Activated T-helper 2 cell treated with anti-CD3 and anti-CD28 coated beads, Interferon-gamma antibody, Interleukin-2, Interleukin-4, amounts not matched to agents 10 μg/mL and 5 μg/mL and 100 μg/mL, durations not matched to agents 14 hours and 24 hours and 36 hours (primary cell): ENCODE measurements at regions not wholly inside any gene's neighbourhood (a gene's known extent, or its start where the extent isn't known, plus 50 kb on each side); places are given as distances from the start of the nearest gene placed in this dataset.

ENCODE experiments used
- DNase-seq: peaks from one replicate; pipeline ENCODE4 v3.0.0; 2021; ENCODE audit warnings: low spot score
- H3K27ac Mint-ChIP-seq: one replicate; pipeline ENCODE4 v1.8.0; 2021; ENCODE audit warnings: mixed read lengths
- H3K27me3 Mint-ChIP-seq: one replicate; pipeline ENCODE4 v1.8.0; 2021; ENCODE audit warnings: low read depth, mixed read lengths
- H3K36me3 Mint-ChIP-seq: one replicate; pipeline ENCODE4 v1.8.0; 2021; ENCODE audit warnings: low read depth, mixed read lengths
- H3K4me1 Mint-ChIP-seq: one replicate; pipeline ENCODE4 v1.8.0; 2021; ENCODE audit warnings: low read depth, mixed read lengths
- H3K4me3 Mint-ChIP-seq: one replicate; pipeline ENCODE4 v1.8.0; 2021; ENCODE audit warnings: low read depth, mild to moderate bottlenecking, moderate library complexity, mixed read lengths
- H3K9me3 Mint-ChIP-seq: one replicate; pipeline ENCODE4 v1.8.0; 2021; ENCODE audit warnings: mixed read lengths
- intact Hi-C: fragments of 100-400 bp; cut with micrococcal nuclease; formaldehyde crosslinking; loops from one replicate; pipeline ENCODE4 v1.15.1; 2023

GRCh38 chr2:220422676-220423075 is 795.2 kb downstream of the SLC4A3 start:
- Mint-ChIP-seq H3K9me3 (no peaks in the 10 kb centered on the region), H3K4me1 (no peaks in the 10 kb centered on the region), H3K36me3 (no peaks in the 10 kb centered on the region), H3K4me3 (no peak overlapping the region), H3K27me3 (no peaks in the 10 kb centered on the region), H3K27ac (no peak overlapping the region)
- no peak for DNase-seq
- intact Hi-C loops, result no loop called here

GRCh38 chr2:220424561-220424960 is 797.1 kb downstream of the SLC4A3 start:
- intact Hi-C loops, result no loop called here
- Mint-ChIP-seq H3K4me3 (no peak overlapping the region), H3K9me3 (no peaks in the 10 kb centered on the region), H3K27me3 (no peaks in the 10 kb centered on the region), H3K27ac (no peak overlapping the region), H3K4me1 (no peaks in the 10 kb centered on the region), H3K36me3 (no peaks in the 10 kb centered on the region)
- DNase-seq, result no peak

- intact Hi-C loops, result no loop called here
- H3K4me1 Mint-ChIP-seq, result no peaks in the 10 kb centered on the region
- H3K27me3 Mint-ChIP-seq, result no peaks in the 10 kb centered on the region
- no peaks in the 10 kb centered on the region for H3K36me3 Mint-ChIP-seq
- DNase-seq, result no peak
- no peak overlapping the region for H3K4me3 Mint-ChIP-seq
- H3K9me3 Mint-ChIP-seq, result no peaks in the 10 kb centered on the region
- H3K27ac Mint-ChIP-seq, result no peak overlapping the region
Observed at GRCh38 chr2:220432645-220433044, 805.2 kb downstream of the SLC4A3 start.

- intact Hi-C loops, result no loop called here
- Mint-ChIP-seq H3K4me1 (no peaks in the 10 kb centered on the region), H3K27ac (no peak overlapping the region), H3K27me3 (no peaks in the 10 kb centered on the region), H3K4me3 (no peak overlapping the region), H3K9me3 (no peaks in the 10 kb centered on the region), H3K36me3 (no peaks in the 10 kb centered on the region)
- DNase-seq, result no peak
Observed at GRCh38 chr2:220433131-220433530, 805.7 kb downstream of the SLC4A3 start.

GRCh38 chr2:220434385-220434784 is 807.0 kb downstream of the SLC4A3 start:
- no peaks in the 10 kb centered on the region for H3K27me3 Mint-ChIP-seq
- no peak overlapping the region for H3K27ac Mint-ChIP-seq
- H3K4me1 Mint-ChIP-seq, result no peaks in the 10 kb centered on the region
- intact Hi-C loops, result no loop called here
- H3K4me3 Mint-ChIP-seq, result no peak overlapping the region
- no peak for DNase-seq
- no peaks in the 10 kb centered on the region for H3K9me3 Mint-ChIP-seq
- H3K36me3 Mint-ChIP-seq, result no peaks in the 10 kb centered on the region

- Mint-ChIP-seq H3K4me1 (no peaks in the 10 kb centered on the region), H3K27ac (no peak overlapping the region), H3K4me3 (no peak overlapping the region), H3K36me3 (no peaks in the 10 kb centered on the region), H3K9me3 (no peaks in the 10 kb centered on the region), H3K27me3 (no peaks in the 10 kb centered on the region)
- intact Hi-C loops, result no loop called here
- DNase-seq, result no peak
Observed at GRCh38 chr2:220437938-220438337, 810.5 kb downstream of the SLC4A3 start.

GRCh38 chr2:220440731-220441130 is 813.3 kb downstream of the SLC4A3 start:
- H3K27me3 Mint-ChIP-seq, result no peaks in the 10 kb centered on the region
- no peak overlapping the region for H3K27ac Mint-ChIP-seq
- no peak for DNase-seq
- intact Hi-C loops, result no loop called here
- no peak overlapping the region for H3K4me3 Mint-ChIP-seq
- no peaks in the 10 kb centered on the region for H3K36me3 Mint-ChIP-seq
- H3K4me1 Mint-ChIP-seq, result no peaks in the 10 kb centered on the region
- H3K9me3 Mint-ChIP-seq, result no peaks in the 10 kb centered on the region

GRCh38 chr2:220441404-220441803 is 814.0 kb downstream of the SLC4A3 start:
- intact Hi-C loops, result no loop called here
- Mint-ChIP-seq H3K27me3 (no peaks in the 10 kb centered on the region), H3K27ac (no peak overlapping the region), H3K36me3 (no peaks in the 10 kb centered on the region), H3K9me3 (no peaks in the 10 kb centered on the region), H3K4me1 (no peaks in the 10 kb centered on the region), H3K4me3 (no peak overlapping the region)
- no peak for DNase-seq

GRCh38 chr2:220442012-220442411 is 814.6 kb downstream of the SLC4A3 start:
- intact Hi-C loops, result no loop called here
- DNase-seq, result no peak
- H3K27ac Mint-ChIP-seq, result no peak overlapping the region
- H3K9me3 Mint-ChIP-seq, result no peaks in the 10 kb centered on the region
- H3K36me3 Mint-ChIP-seq, result no peaks in the 10 kb centered on the region
- no peaks in the 10 kb centered on the region for H3K27me3 Mint-ChIP-seq
- no peak overlapping the region for H3K4me3 Mint-ChIP-seq
- no peaks in the 10 kb centered on the region for H3K4me1 Mint-ChIP-seq

GRCh38 chr2:220445429-220446105 is 818.1 kb downstream of the SLC4A3 start:
- intact Hi-C loops, result no loop called here
- Mint-ChIP-seq H3K4me3 (no peak overlapping the region), H3K27me3 (no peaks in the 10 kb centered on the region), H3K9me3 (no peaks in the 10 kb centered on the region), H3K27ac (no peak overlapping the region), H3K36me3 (no peaks in the 10 kb centered on the region), H3K4me1 (no peaks in the 10 kb centered on the region)
- DNase-seq, result no peak

GRCh38 chr2:220446106-220446712 is 818.8 kb downstream of the SLC4A3 start:
- no peak overlapping the region for H3K4me3 Mint-ChIP-seq
- no peaks in the 10 kb centered on the region for H3K36me3 Mint-ChIP-seq
- H3K9me3 Mint-ChIP-seq, result no peaks in the 10 kb centered on the region
- H3K27ac Mint-ChIP-seq, result no peak overlapping the region
- no peaks in the 10 kb centered on the region for H3K27me3 Mint-ChIP-seq
- intact Hi-C loops, result no loop called here
- no peaks in the 10 kb centered on the region for H3K4me1 Mint-ChIP-seq
- DNase-seq, result no peak

- Mint-ChIP-seq H3K9me3 (no peaks in the 10 kb centered on the region), H3K4me3 (no peak overlapping the region)
- intact Hi-C loops, result no loop called here
Observed at GRCh38 chr2:220450846-220451245, 823.4 kb downstream of the SLC4A3 start.

GRCh38 chr2:220451438-220451837 is 824.0 kb downstream of the SLC4A3 start:
- Mint-ChIP-seq H3K27ac (no peak overlapping the region), H3K4me3 (no peak overlapping the region), H3K4me1 (no peaks in the 10 kb centered on the region), H3K27me3 (no peaks in the 10 kb centered on the region), H3K9me3 (no peaks in the 10 kb centered on the region), H3K36me3 (no peaks in the 10 kb centered on the region)
- intact Hi-C loops, result no loop called here
- no peak for DNase-seq

More at GRCh38 chr2:220450846-220451245, 823.4 kb downstream of the SLC4A3 start:
- no peaks in the 10 kb centered on the region for H3K27me3 Mint-ChIP-seq
- H3K4me1 Mint-ChIP-seq, result no peaks in the 10 kb centered on the region
- no peak overlapping the region for H3K27ac Mint-ChIP-seq
- no peaks in the 10 kb centered on the region for H3K36me3 Mint-ChIP-seq
- no peak for DNase-seq
